Activated CD4-positive, alpha-beta memory T cell treated with anti-CD3 and anti-CD28 coated beads for 36 hours (primary cell): ENCODE measurements at regions not wholly inside any gene's neighbourhood (a gene's known extent, or its start where the extent isn't known, plus 50 kb on each side); places are given as distances from the start of the nearest gene placed in this dataset.

Experiments used
- CTCF ChIA-PET: fragments of 350-600 bp; sonication (Branson Sonifier 250); formaldehyde crosslinking; loops from one replicate; lab custom pipeline; 2021; ENCODE audit warnings: antibody characterized with exemption, inconsistent platforms; lab: Charles Lee
- POLR2A ChIA-PET: fragments of 350-600 bp; sonication (Branson Sonifier 250); formaldehyde crosslinking; loops from one replicate; lab custom pipeline; 2021; ENCODE audit warnings: antibody characterized with exemption; lab: Charles Lee
- DNase-seq: peaks from one replicate; pipeline ENCODE4 v3.0.0-alpha.2; 2020
- H3K27ac Mint-ChIP-seq: one replicate; pipeline ENCODE4 v1.8.0; 2021; ENCODE audit warnings: mixed read lengths
- H3K27me3 Mint-ChIP-seq: one replicate; pipeline ENCODE4 v1.8.0; 2021; ENCODE audit warnings: mixed read lengths
- H3K36me3 Mint-ChIP-seq: one replicate; pipeline ENCODE4 v1.8.0; 2021; ENCODE audit warnings: mixed read lengths
- H3K4me1 Mint-ChIP-seq: one replicate; pipeline ENCODE4 v1.8.0; 2021; ENCODE audit warnings: low read depth, mixed read lengths
- H3K4me3 Mint-ChIP-seq: one replicate; pipeline ENCODE4 v1.8.0; 2021; ENCODE audit warnings: mild to moderate bottlenecking, mixed read lengths
- H3K9me3 Mint-ChIP-seq: one replicate; pipeline ENCODE4 v1.8.0; 2021; ENCODE audit warnings: mixed read lengths
- intact Hi-C: fragments of 100-400 bp; cut with micrococcal nuclease; formaldehyde crosslinking; loops from one replicate; pipeline ENCODE4 v1.15.1; 2023

DNA sequence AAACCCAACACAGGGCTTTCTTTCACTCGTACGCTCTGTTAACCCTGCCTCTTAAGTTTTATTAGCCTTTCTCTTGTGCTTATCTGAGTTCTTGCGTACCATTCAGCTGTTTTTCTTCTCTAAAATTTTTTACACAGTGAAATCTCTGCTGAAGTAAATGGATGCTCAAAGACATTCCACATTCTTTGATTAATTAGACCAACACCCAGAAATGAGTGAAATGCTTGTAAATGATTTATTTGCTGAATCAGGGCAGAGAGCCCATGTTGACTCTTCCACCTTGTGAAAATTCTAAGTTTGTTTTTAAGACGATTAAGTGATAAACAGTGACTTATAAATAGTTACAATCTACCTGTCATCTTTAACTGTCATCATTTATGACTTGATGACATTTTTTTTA, 156.7 kb downstream of the ACTL8 start:
- no peak for DNase-seq
- Mint-ChIP-seq H3K36me3 (no peaks in the 10 kb centered on the region), H3K4me3 (no peak overlapping the region), H3K9me3 (no peaks in the 10 kb centered on the region), H3K27me3 (peaks cover 47% of the 10 kb centered on the region), H3K27ac (no peak overlapping the region), H3K4me1 (no peaks in the 10 kb centered on the region)
- CTCF ChIA-PET: no interaction called here
- intact Hi-C loops: no loop called here
- POLR2A ChIA-PET: no interaction called here

DNA sequence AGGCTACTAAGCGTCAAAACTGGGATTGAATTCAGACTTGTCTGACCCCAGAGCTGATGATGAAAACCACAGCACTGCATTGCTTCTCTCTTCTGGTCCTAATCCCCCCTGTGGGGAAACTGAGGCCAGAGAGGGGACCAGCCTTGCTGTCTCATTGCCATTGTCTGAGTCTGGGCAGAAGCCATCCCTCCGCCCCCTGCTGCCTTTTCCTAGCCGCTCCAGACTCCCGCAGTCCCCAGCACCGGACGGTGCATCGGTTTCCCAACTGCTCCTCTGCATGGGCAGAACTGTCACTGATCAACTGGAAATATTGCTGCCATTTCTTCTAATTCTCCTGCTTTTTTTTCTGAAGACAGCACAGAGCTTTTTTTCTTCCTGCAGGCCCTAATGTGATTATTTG, 157.4 kb downstream of the ACTL8 start:
- H3K4me1 Mint-ChIP-seq: no peaks in the 10 kb centered on the region
- H3K9me3 Mint-ChIP-seq: no peaks in the 10 kb centered on the region
- ChIA-PET POLR2A (no interaction called here), CTCF (no interaction called here)
- H3K4me3 Mint-ChIP-seq: no peak overlapping the region
- H3K36me3 Mint-ChIP-seq: no peaks in the 10 kb centered on the region
- intact Hi-C loops: no loop called here
- DNase-seq: no peak
- H3K27me3 Mint-ChIP-seq: peaks cover 48% of the 10 kb centered on the region
- H3K27ac Mint-ChIP-seq: no peak overlapping the region

DNA sequence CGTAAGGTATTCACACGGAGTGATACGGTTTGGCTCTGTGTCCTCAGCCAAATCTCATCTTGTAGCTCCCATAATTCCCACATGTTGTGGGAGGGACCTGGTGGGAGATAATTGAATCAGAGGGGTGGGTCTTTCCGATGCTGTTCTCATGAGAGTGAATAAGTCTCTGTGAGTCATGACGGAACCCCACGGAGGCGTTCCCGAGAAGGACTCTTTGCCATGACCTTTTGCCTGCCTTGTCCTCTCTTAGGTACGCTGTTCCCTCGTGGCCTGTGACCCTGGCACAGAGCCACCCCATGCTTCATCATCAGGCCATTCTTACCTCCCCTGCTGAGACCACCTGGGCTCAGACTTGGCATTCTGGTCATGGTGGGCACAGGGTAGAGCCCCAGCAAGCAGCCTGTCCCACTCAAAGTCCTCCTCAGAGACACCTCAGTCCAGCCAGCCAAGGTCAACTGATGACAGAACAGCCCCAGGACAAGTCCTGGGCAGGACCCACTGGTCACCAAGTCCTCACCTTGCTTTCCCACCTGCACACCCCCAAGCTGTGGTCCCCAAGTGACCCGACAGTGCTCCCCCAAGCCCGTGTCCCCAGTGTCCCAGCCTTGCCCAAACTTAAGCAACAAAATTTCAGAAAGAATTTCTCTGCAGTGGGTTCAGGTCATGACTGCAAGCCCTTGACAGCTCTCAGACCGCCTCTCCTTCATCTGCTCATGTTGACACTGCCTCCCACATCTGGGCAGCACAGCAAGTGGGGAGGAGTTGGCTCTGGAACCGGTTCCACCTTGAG, 158.4 kb downstream of the ACTL8 start:
- CTCF ChIA-PET: no interaction called here
- H3K4me1 Mint-ChIP-seq: no peaks in the 10 kb centered on the region
- no peak for DNase-seq
- no peaks in the 10 kb centered on the region for H3K9me3 Mint-ChIP-seq
- no peaks in the 10 kb centered on the region for H3K36me3 Mint-ChIP-seq
- POLR2A ChIA-PET: no interaction called here
- intact Hi-C loops: no loop called here
- H3K27me3 Mint-ChIP-seq: peaks cover 44% of the 10 kb centered on the region
- no peak overlapping the region for H3K4me3 Mint-ChIP-seq
- no peak overlapping the region for H3K27ac Mint-ChIP-seq

DNA sequence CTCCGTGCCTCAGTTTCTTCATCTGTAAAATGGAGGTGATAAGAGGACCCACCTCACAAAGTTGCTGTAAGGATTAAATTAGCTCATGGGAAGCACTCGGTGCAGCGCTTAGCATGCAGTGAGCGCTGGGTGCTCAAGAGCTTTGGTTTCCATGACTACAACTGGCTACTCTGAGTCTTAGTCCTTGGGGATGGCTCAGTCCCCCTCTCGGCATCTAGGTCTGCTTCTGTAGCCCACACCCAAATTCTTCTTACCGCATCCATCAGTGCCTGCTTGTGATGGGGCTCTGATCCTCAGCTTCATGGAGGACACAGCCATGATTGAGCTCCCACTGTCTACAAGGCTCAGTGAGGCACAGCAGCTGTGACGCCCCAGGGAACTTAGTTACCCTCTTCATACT, 159.0 kb downstream of the ACTL8 start:
- POLR2A ChIA-PET: no interaction called here
- Mint-ChIP-seq H3K27ac (no peak overlapping the region), H3K9me3 (no peaks in the 10 kb centered on the region), H3K4me1 (no peaks in the 10 kb centered on the region), H3K27me3 (peaks cover 42% of the 10 kb centered on the region), H3K4me3 (no peak overlapping the region), H3K36me3 (no peaks in the 10 kb centered on the region)
- DNase-seq: no peak
- intact Hi-C loops: no loop called here
- CTCF ChIA-PET: no interaction called here

DNA sequence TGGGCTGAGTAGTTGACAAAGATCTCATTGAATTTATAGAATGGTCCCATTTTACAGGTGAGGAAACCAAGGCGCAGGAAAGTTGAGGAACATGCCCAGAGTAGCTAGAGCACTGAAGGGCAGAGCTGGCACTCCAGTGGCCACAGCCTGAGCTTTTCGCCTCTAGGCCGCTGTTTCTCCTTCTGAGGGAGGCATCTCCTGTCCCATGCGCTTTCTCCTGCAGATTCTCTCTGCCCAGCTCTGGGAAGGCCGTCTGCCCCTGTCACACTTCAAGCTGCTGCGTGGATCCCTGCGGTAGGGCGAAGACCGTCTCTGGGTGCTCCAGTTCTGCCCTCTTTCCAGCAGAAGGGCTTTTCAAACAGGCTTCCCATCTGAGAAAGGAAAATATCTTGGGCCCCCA, 159.9 kb downstream of the ACTL8 start:
- H3K9me3 Mint-ChIP-seq: no peaks in the 10 kb centered on the region
- ChIA-PET POLR2A (no interaction called here), CTCF (interaction anchor here (1.0 kb wide), 1 partner anchor 254 kb away, joined by 4 read pairs; no protein-coding TSS in a partner anchor)
- no peak overlapping the region for H3K27ac Mint-ChIP-seq
- intact Hi-C loops: no loop called here
- no peaks in the 10 kb centered on the region for H3K4me1 Mint-ChIP-seq
- peaks cover 40% of the 10 kb centered on the region for H3K27me3 Mint-ChIP-seq
- H3K4me3 Mint-ChIP-seq: no peak overlapping the region
- no peaks in the 10 kb centered on the region for H3K36me3 Mint-ChIP-seq
- no peak for DNase-seq

DNA sequence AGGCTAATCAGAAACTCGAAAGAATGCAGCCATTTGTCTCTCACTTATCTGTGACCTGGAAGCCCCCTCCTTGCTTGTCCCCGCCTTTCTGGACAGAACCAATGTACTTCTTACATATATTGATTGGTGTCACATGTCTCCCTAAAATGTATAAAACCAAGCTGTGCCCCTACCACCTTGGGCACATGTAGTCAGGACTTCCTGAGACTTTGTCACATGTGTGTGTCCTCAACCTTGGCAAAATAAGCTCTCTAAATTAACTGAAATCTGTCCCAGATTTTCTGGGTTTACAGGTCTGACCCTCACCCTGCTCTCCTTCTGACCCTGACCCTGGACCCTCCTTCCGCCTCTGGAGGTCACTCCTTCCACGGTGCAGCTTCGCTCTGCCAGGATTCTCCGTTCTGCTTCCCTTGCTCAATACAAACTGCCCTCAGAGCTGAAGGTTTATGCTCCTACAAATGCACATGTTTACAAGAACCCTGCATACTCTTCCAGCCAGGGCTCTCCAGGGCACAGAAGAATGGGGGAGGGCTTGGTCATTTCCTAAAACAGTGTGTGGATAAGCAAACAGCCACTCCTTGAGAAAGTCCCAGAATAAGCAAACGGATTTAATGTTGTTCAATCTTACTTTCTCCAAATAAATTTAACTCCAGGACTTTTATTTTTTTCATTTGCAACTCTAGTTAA, 160.5 kb downstream of the ACTL8 start:
- no peaks in the 10 kb centered on the region for H3K9me3 Mint-ChIP-seq
- DNase-seq: no peak
- H3K36me3 Mint-ChIP-seq: no peaks in the 10 kb centered on the region
- H3K4me1 Mint-ChIP-seq: no peaks in the 10 kb centered on the region
- no peak overlapping the region for H3K27ac Mint-ChIP-seq
- intact Hi-C loops: no loop called here
- ChIA-PET CTCF (interaction anchor here (1.0 kb wide), 1 partner anchor 254 kb away, joined by 4 read pairs; no protein-coding TSS in a partner anchor), POLR2A (interaction anchor here (0.5 kb wide), 1 partner anchor 100 kb away, joined by 3 read pairs; no protein-coding TSS in a partner anchor)
- H3K4me3 Mint-ChIP-seq: no peak overlapping the region
- H3K27me3 Mint-ChIP-seq: peaks cover 45% of the 10 kb centered on the region

DNA sequence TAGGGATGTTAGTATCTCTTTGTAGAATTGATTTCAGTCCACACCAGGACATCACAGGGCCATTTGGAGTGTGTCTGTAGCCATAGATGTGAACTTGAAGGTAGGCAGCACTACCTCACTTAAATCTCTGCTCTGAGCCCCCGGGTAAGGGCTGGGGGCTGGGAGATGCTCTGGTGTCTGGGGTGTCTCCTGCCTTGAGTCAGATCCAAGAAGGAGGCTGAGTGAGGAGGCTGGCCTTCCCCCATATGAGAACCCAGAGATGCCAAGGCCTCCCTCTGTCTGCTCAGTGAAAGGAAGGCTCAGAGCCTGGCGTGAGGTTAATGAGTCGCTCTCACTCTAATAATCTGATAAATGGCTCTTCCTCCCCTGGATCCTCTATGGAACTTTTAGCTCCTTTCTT, 161.6 kb downstream of the ACTL8 start:
- ChIA-PET POLR2A (no interaction called here), CTCF (no interaction called here)
- H3K27ac Mint-ChIP-seq: no peak overlapping the region
- H3K4me3 Mint-ChIP-seq: no peak overlapping the region
- DNase-seq: no peak
- no peaks in the 10 kb centered on the region for H3K36me3 Mint-ChIP-seq
- H3K9me3 Mint-ChIP-seq: no peaks in the 10 kb centered on the region
- intact Hi-C loops: no loop called here
- no peaks in the 10 kb centered on the region for H3K4me1 Mint-ChIP-seq
- peaks cover 44% of the 10 kb centered on the region for H3K27me3 Mint-ChIP-seq

DNA sequence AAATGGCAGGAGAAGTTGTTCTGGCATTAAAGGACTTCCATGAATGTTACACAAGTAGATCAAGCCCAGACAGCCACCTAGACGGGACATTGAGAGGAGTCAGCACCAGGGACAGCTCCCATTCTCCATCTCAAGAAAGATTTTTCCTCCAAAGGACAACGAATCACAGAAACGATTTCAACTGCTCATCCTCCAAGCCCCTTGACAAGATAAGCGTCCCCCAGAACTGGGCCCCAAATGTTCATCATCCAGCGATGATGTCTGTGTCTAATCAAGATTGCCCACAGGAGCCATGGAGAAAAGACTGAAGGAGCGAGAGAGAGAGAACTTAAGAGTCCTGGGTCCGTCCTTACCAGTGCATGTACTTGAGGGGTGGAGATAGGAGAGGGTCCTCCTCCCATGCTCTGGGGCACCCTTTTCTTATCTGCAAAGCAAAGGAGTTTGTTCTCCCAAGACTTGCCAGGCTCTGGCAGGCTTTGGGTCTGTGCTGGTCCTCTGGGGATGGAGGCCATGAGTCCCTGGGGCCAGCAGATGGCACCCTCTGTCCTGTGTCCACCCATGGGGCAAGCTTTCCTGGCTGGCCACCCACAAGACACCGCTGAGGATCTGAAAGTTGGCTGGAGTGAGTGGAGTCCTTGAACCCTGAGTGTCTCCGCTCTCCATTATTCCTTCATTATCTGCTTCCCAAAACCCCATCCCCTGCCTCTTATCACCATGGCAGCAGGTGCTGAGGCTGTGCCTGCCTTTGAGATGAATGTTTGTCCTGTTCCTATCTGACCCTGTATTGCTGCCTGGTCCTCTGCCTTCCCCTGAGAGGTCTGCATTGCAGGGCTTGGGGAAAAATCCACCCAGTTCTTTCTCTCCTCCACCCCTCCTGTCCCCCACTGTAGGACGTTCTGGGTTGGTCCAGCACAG, 164.6 kb downstream of the ACTL8 start:
- POLR2A ChIA-PET: no interaction called here
- intact Hi-C loops: no loop called here
- no peaks in the 10 kb centered on the region for H3K9me3 Mint-ChIP-seq
- no peaks in the 10 kb centered on the region for H3K36me3 Mint-ChIP-seq
- DNase-seq: peak; percentile 9
- H3K4me3 Mint-ChIP-seq: no peak overlapping the region
- peaks cover 33% of the 10 kb centered on the region for H3K27me3 Mint-ChIP-seq
- no peaks in the 10 kb centered on the region for H3K4me1 Mint-ChIP-seq
- H3K27ac Mint-ChIP-seq: no peak overlapping the region
- CTCF ChIA-PET: no interaction called here

DNA sequence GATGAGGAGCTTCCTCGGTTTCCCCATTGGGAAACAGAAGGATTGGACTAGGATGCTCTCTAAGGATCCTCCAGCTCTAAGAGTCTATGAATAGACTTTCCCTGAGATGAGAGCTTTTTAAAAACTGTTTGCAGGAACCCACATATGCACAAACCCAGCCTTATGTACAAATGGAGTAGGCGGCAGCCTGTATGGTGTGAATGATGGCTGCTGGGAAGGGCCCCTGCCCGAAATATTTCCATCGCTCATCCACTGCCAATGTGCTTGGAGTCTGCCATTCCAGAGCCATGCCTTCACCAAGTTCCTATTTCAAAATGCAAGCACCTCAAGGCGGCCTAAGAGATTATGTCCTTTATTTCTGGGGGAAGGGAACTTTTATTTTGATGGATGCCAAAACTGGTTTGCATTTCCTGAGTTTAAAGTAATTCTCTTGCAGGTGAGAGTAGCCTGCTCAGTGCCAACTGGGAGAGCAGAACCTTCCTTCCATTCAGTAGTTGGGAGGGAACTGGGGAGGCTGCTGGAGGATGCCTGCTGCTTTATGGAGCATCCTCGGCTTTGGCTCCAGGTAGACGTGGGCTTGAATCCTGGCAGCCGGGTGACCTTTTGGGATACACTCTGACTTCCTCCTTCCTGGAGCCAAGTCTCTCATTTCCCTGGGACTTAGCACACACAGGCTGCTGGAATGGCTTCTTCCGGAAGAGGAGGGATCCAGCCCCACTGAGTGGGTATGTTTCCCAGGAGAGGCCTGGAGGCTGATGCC, 165.9 kb downstream of the ACTL8 start:
- peaks cover 32% of the 10 kb centered on the region for H3K27me3 Mint-ChIP-seq
- no peaks in the 10 kb centered on the region for H3K4me1 Mint-ChIP-seq
- no peaks in the 10 kb centered on the region for H3K9me3 Mint-ChIP-seq
- ChIA-PET POLR2A (no interaction called here), CTCF (no interaction called here)
- H3K36me3 Mint-ChIP-seq: no peaks in the 10 kb centered on the region
- DNase-seq: no peak
- no peak overlapping the region for H3K4me3 Mint-ChIP-seq
- intact Hi-C loops: no loop called here
- H3K27ac Mint-ChIP-seq: no peak overlapping the region

DNA sequence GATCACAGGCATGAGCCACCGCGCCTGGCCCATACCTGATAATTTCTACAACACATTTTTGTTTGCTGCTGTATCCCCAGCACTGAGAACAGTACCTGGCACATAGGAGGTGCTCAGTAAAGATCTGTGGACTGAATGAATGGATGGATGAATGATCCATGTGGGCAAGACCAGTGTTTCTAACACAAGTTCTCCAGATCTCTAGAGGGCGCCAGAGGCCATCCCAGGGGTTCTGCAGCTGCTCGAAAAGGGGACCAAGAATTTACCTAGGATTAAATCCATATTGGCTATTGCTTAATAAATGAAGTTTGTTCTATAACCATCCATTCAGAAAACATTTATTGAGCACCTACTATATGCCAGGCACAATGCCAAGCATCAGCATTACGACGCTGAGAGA, 167.7 kb downstream of the ACTL8 start:
- no peaks in the 10 kb centered on the region for H3K36me3 Mint-ChIP-seq
- no peaks in the 10 kb centered on the region for H3K4me1 Mint-ChIP-seq
- no peak overlapping the region for H3K27ac Mint-ChIP-seq
- ChIA-PET CTCF (interaction anchor here (1.3 kb wide), 1 partner anchor 178 kb away, joined by 4 read pairs; no protein-coding TSS in a partner anchor), POLR2A (no interaction called here)
- intact Hi-C loops: no loop called here
- no peaks in the 10 kb centered on the region for H3K9me3 Mint-ChIP-seq
- peak; percentile 13 for DNase-seq
- peaks cover 28% of the 10 kb centered on the region for H3K27me3 Mint-ChIP-seq
- no peak overlapping the region for H3K4me3 Mint-ChIP-seq

DNA sequence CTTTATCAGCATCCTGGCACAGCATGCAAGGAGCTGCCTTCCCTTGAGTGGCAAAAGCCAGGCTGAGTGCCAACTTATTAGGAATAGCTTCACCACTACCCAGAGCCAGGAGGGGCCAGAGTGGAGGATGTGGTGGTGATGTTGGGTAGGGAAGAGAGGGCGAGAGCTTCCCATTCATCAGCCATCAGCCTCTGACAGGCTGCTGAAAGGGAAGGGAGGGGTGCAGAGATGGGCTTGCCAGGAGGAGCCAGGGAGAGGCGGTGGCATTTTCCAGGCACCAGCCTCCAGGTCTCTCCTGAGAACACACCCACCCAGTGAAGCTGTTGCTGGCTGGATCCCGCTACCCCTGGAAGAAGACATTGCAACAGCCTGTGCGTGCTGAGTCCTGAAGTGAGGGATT, 168.5 kb downstream of the ACTL8 start:
- no peaks in the 10 kb centered on the region for H3K4me1 Mint-ChIP-seq
- ChIA-PET POLR2A (no interaction called here), CTCF (interaction anchor here (1.3 kb wide), 1 partner anchor 177 kb away, joined by 4 read pairs; no protein-coding TSS in a partner anchor)
- no peaks in the 10 kb centered on the region for H3K36me3 Mint-ChIP-seq
- intact Hi-C loops: no loop called here
- no peak overlapping the region for H3K4me3 Mint-ChIP-seq
- DNase-seq: no peak
- no peaks in the 10 kb centered on the region for H3K9me3 Mint-ChIP-seq
- H3K27ac Mint-ChIP-seq: no peak overlapping the region
- H3K27me3 Mint-ChIP-seq: peaks cover 25% of the 10 kb centered on the region
